ENCODE measurements at regions not wholly inside any gene's neighbourhood (a gene's known extent, or its start where the extent isn't known, plus 50 kb on each side); places are given as distances from the start of the nearest gene placed in this dataset.

- TF ChIP-seq CTCF (conservative IDR thresholded peaks at IDR 0.05) (no peak), ZFX (IDR thresholded peaks at IDR 0.05) (no peak)
These were observed 424.4 kb upstream of the TBX3 start for GRCh38 chr12:115108129-115109100.

Measured in C4-2B (cell line).